ENCODE measurements at regions not wholly inside any gene's neighbourhood (a gene's known extent, or its start where the extent isn't known, plus 50 kb on each side); places are given as distances from the start of the nearest gene placed in this dataset.

DNA sequence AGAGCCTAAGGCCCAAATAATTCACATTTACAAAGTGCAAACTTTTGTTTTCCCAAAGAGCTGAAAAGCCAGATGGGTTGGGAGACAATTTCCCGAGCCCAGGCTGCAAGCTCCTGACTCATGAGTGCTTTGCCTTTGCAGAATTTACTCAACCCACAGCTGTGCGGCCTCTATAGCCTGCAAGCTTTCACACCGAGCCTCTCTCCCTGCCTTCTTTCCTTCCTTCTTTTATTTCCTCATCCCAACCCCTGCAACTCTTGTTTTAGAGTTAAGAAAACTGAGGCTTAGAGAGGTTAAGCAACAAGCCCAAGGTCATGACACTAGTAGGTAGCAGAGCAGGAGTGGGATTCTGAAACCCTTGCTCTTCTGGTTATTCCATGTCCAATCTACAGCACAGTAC is 203.0 kb upstream of the GPR26 start:
- no peak for DNase-seq

DNA sequence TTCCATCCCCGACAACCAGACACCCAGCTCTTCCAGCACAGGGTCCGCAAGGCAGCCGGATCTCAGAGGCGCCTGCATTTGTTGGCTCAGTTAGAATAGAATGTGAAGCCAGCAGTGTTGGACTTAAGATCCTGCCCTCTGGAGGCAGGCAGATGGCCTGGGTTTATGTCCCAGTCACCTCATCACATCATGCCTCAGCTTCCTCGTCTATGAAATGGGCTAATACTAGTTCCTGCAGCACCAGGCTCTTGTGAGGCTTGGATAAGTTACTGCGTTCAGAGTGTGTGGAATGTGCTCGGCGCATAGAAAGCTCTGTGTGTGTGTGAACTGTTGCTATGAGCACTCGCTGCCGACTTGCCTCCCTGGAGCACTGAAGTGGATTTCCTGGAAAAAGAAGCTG is 202.5 kb upstream of the GPR26 start:
- DNase-seq: no peak

DNA sequence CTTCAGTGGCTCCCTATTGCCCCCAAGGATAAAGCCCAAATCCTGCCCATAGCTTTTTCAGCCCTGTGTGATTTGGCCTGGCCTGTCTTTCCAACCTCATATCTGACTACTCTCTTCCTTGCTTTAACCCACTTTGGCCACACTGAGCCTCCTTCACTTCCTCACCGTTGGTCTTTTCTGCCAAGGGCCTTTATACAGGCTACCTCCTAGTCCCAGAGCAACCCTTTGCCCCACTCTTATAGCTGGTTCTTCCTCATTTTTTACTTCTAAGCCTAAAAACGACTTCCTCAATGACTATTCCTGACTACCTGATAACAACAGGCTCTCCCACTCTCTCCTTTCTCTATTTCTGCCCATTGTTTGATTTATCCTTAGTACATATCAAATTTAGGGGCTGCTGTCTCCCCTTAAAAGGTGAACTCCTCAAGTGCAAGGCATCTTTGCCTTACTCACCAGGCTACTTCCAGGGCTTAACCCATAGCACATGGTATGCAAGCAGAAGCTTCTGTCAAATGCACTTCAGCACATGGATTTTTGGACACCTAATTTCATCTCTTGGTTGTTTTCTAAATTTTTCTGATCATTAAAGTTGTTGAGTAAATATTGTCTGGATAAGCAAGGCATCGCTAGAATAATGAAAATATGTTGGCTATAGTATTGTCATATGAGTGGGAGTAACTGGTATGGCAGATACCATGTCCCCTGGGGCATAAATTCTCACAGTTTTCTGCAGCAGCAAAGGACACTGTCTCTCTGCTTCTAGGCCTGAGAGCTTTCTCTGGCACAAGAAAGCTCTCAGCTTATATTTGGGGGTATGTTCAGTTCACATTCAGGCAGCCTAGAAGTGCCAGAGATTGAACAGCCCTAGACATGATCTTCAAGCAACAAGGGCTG is 201.5 kb upstream of the GPR26 start:
- no peak for DNase-seq

DNA sequence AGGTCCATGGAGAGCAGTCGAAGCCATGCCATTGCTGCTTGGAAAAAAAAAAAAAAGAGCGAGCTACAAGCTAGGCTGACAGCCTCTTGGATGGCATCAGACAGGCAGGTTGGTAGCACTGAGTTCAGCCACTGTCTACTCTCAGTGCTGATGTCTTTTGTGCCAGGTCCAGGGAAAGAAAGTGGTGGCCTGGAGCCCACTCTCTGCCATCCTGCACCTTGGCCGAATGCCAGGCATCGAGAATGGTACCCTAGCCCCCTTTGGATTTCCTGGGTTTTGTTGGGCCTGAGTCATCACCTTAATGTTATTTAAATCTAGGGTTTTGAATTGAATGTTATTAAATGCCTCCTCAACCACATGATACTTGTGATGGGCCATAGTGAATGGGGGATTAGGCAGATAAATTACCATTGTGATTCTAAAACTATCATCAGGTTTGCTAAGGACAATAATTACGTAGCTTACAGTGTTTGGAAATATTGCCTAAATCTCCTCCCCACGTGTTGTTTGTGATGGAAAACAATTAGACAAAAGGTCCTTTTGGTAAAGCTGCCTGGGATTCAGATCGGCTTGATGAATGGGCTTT is 195.7 kb upstream of the GPR26 start:
- no peak for DNase-seq

DNA sequence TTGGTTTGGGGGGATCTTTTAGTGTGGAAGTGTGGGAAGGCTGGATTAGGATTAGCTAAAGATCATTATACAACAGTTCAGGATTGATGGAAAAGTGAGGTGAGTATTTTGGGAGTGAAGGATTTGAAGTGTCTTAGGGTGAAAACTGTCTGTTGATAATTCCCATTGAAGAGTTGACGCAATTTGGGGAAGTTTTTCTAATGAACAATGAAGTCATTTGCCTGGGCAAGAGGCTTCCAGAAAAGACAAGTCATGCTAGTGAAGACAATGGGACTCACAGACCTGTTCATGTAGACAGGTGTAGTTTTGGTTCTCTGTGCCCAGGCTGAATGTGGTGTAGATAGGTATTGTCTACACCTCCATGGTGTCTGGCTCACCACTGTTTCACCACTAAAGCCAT is 194.3 kb upstream of the GPR26 start:
- no peak for DNase-seq

DNA sequence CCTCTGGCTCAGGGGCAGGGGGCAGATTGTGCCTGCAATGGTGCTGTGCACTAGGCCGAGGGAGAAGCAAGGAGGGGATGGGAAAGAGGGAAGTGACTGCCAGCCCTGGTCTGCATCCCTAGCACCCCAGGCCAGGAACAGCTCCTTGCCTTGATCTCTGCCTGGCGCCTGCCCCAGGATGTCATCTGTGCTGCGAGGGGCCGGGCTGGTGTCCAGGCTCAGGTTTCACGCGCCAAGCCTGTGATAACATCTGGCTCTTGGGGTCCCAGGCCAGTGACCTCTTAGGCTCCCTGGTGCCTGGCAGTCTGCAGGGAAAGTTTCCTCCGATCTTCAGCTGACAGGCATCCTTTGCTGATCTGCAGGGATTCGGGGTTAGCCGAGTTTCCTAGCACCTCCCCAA is 193.5 kb upstream of the GPR26 start:
- DNase-seq: no peak

DNA sequence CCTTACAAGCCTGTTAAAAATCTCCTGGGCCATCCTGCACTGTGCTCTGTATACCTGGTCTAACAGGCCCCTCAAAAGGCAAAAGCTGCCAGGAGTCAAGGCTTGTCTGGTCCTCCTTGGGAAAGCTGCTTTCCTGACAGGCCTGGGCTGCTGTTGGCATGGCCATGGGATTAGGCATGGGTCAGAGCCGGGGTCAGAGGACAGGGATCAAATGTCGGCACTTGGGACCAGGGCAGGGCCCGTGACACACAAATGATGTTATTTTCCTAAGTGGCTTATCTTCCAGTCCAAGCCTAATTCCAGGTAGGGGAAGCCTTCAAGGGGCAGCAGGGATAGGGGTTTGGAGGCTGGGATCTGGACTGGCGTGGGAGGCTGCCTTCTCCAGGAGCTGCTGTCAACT is 191.5 kb upstream of the GPR26 start:
- DNase-seq: no peak

DNA sequence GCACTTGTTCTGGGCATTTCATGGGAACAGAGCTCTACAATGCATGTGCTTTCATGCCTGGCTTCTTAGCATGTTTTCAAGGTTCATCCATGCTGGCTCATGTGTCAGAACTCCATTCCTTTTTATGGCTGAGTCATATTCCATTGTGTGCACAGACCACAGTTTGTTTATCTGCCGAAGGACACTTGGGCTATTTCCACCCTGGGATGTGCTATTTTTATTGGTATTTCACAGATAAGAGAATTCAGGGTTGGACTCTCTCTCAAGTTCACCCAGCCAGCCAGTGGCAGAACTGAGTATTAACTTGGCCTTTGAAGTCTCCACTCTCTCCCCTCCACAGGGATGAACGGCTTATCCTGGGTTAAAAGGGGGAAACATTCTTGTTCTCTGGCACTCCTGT is 190.7 kb upstream of the GPR26 start:
- no peak for DNase-seq

DNA sequence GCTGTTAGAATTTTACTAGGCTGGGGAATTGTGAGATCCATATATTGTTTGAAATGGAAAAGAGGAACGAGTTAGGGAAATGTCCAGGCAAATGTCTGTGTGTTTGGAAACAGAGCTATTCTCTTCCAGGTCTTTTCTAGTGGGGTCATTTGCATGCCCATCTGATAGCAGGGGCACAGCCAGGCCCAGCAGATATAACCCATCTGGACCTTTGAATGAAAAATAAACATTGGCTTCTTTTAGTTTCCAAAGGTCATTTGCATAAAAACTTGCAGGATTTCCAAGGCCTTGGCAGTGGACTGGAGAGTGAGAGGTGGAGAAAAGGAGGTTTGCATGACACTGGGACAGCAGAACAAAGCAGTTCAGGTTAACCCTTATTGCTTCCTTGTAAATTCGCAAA is 188.0 kb upstream of the GPR26 start:
- no peak for DNase-seq

DNA sequence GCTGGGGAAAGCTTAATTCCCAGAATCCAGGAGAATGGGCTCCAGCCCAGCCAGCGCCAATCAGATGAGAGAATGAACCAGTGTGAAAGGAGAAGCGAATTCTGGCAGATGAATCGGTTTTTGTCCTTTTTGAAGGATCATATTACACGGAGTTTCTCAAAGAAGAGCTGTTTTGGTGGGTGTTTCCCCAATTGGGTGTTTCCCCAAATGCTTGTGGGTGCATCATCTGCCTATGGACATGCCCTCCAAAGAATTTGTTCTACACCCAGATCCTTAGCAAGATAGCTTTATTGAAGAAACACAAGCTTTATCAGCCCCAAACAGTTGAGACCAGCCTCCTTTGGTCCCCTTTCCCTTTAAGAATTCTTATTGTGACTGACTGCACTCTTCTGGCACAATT is 186.5 kb upstream of the GPR26 start:
- no peak for DNase-seq

DNA sequence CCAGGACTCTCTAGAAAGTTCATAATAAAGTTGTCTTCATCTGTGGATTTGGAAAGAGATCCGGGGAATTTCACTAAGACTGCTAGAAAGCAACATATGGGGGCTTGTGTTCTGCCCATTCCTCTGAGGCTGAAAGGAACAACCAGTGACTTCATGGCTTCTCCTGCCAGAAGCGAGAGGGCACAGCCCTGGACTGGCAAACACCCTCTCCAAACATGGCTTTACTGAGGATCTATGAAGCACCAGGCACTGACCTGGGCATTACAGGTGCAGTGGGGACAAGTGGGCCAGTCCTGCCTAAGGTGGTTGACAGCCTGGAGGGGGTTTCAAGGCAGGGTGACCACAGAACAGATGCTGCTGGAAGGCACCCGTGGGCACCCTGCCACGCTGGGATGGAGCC is 185.8 kb upstream of the GPR26 start:
- no peak for DNase-seq

DNA sequence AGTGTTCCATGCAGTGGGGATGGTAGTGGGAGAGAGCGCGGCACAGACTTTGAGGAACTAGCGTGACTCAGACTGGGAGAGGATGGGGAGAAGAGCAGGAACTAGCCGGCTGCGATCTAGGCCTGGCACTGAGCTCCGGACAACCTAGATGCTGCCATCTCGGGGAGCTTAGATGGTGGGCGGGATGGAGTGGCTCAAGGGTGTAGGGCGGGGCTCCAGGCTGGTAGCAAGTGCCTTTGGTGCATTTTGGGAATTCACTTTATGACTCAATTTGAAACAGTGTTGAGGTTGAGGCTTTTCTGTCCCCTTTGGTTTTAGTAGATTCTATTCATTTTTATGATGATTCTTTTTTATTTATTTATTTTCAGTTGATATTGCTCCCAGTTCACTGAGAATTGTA is 185.3 kb upstream of the GPR26 start:
- DNase-seq: no peak

DNA sequence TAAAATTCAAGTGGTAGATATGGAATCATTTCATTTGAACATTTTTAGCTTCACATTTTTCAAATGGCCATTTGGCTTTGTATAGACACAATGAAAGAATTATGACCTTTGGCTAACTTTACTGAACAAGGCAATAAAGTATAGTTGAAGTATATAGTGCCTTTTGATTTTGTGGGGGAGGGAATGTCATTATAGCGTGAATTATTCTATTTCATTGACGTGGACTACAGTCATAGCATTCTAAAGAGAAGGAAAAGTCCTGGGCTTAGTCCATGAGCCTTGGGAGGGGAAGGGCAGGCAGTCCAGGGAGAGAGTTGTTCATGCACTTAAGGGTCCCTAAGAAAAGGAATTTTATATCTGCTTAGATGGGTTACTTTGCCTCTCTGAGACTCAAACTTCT is 181.4 kb upstream of the GPR26 start:
- no peak for DNase-seq

DNA sequence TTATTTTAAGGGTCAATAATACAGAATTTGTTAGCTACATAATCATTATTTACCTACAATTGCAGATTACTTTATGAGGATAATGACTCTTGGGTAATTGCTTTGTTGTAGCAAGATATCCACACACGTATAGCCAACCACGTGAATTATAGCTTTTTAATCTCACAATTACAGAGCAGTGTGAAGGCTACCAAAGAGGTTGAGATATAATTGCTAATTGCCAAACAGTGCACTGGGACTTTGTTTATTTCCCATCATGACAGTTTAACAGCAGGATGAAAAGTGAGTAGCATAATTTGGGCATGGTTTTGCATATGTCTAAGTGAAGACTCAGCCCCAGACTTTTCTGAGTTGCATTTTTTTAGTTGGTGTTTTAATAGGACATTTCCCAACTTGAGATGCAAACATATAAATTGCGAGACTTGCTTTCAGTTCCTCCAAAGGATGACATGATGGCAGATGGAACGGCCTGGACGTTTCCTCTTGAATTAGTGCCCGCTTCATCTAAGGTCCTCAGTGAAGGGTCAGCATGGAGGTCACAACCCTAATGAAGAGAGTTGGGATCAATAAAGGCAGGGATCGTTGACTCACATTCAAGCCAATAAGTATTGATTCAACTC is 180.7 kb upstream of the GPR26 start:
- DNase-seq: no peak

DNA sequence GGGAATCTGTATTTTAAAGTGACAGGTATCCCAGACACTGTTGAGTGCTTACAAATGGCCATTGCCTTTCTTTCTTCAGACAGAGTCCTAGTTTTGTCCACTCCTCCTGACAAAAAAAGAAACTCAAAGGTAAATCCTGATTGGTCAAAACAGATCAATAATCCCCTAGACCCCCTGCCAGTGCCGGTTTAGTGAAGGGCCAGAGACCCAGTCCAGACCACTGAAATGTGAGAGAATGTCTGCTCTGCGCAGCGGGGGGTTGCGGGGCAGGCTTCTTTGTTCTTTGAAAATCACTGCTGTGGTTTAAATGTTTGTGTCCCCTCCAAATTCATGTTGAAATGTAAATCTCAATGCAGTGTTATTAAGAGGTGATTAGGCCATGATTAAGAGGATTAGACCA is 177.7 kb upstream of the GPR26 start:
- no peak for DNase-seq

DNA sequence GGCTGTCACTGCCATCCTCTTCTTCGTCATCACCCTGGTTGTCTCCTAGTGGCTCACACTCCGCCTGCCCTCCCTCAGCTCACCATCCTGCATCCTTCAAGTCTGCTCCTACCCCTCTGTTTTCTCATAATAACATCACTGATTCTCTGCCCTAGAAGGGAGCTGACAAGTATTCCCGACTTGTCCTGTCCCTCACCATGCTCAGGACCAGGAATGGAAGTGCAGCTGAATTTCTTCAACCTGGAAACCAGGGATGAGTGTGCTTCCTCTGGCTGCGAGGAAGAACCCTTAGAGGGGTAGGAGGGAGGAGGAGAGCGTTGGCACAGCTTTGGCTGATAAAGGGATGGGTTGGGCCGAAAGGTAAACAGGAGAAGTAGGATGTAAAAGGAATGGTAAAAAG is 174.8 kb upstream of the GPR26 start:
- no peak for DNase-seq

DNA sequence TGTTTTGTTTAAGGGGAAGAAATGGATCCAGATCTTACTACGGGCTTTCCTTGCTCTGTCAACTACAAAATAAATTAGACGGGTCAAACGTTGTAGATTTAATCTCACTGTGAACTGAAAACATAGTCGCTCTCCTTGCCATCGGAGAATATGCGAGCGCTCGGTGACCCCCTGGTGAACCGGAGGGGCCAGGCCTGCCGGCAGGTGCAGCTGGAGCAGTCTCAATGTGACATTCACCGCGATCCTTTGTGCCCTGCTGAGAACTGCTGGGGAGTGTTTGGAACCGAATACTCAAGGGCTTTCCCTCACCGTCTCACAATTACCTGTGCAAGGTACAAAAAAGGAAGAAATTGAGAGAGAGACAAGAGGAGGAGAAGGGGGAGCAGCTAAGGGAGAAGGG is 174.1 kb upstream of the GPR26 start:
- no peak for DNase-seq

DNA sequence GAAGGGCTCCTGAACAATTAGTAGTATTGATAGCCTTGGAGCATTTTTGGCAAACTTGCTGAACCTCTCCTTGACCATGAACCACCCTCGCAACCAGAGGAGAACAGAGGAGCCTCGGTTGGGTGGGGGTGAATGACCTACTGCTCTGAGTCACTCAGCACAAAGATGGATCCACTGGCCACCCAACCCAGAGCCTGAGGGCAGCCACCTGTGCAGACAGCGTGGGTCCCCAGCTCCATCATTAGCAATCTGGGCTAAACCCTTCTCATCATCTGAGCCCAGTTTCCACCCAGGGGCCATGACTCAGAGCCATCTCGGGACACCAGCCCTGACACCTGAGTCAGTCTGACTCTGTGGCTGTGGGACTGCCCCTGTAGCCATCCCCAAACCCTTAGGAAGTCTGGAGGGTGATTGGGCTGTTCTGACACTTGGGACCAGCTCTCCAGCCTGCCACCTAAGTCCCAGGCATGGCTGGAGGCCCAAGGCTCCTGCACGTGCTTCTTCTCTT is 171.8 kb upstream of the GPR26 start:
- DNase-seq: no peak

DNA sequence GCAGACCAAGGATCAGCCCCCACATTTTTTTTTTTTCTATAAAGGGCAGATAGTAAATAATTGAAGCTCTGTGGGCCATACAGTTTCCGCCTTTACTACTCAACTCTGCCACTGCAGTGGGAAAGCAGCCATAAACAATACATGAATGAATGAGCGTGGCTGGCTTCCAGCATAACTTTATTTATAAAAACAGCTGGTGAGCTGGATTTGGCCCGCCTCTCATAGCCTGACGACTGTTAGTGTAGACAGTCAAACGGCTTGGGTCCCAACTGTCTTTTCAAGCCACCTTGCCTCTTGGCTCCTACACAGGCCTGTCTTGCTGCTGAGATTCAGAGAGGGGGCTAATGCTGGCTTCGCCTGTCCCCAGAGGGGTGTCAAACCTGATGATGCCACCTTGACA is 169.8 kb upstream of the GPR26 start:
- DNase-seq: no peak

DNA sequence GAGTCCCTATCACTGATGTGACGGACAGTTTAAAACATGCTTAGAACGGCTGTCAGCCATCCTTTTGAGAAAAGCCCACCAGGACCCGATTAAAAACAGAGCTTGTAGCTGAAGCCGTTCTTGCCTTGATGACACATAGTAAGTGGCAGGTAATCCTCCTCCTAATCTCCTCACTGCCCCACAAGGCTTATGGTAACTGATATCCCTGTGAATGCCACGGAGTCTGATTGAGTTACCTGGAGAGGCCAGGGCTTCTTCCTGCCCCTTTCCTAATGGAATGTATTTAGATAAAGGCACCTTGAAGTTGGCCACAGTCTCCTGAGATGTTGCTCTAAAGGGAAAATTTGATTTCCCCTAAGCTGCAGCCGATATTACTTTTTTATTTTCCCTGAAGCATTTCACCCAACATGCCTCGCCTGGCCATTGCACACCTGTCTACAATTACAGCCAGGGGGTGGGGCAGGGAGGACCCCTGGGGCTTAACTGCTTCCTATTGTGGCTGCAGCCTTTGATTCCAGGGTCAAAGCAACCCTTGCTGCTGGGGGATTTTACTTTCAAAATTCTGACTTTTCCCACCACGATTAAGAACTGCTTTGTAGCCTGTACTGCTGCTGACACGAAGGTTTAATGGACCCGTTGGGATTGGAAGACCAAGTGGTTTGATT is 169.0 kb upstream of the GPR26 start:
- no peak for DNase-seq

DNA sequence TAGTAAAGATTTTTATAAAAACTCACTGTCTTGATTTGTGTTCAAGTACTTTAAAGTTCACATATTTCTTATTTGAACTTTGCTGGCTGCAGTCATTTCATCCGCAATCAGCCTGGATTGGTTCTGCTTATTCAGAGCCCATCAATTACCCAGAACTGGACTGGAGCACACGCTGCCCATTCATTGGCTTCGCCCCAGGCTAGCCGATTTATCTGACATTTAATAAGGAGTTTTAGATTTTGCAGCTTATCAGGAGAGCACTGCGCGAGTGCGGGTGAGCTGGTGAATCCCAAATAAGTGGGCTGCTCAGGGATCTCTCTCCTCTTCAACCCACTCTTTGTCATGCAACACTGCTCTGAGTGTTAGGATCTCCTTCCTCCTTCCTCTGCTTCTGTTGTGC is 166.0 kb upstream of the GPR26 start:
- no peak for DNase-seq

DNA sequence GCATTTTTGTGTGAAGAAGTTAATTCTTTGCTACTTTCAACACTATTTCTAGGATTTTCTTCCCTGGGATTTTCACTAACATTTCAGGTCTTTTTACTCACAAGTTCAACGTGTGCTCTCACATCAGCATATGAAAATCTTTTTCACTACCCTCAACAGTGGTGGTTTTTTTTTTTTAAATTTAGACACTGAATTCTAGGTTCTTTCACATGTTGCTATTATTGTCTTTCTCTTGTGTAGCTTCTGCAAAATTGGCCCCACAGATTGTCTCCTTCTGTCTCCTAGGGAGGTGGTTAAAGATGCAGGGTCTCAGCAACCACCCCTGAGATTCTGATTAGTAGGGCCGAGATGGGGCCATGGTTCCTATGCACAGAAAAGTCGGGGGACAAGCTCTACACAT is 165.0 kb upstream of the GPR26 start:
- no peak for DNase-seq

DNA sequence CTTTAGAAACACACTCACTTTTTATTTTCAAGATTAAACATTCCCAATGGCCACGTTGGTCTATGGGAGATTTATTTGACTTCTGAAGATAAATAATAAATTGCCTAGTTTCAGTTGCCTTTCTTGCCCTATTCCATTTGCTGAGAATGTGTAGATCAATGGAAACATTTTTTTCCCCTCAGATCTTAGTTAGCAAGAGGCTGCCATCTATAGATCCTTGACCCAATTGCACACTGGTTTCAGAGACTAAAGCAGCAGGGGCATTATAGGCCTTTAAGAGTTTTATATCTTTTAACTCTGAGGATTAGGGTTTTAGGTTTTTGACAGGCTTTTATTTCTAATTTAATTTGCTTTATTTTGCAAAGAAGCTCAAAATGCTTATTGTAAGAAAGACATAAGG is 163.2 kb upstream of the GPR26 start:
- DNase-seq: no peak

DNA sequence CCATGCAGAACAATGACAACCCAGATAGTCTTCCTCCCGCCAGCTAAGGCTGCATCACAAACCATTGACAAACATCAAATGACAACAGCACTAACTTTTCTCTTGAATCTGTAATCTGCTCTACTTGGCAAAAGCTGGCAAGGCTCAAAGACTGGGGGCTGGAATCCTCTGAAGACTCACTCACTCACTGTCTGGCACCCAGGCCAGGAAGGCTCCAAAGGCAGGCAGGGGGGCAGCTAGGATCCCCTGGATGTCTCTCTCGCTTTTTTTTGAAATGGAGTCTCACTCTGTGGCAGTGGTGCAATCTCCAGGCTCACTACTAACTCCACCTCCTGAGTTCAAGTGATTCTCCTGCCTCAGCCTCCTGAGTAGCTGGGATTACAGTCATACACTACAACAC is 159.7 kb upstream of the GPR26 start:
- DNase-seq: no peak

All from activated CD4-positive, alpha-beta T cell treated with anti-CD3 and anti-CD28 coated beads for 4 hours (primary cell).